ENCODE measurements at regions not wholly inside any gene's neighbourhood (a gene's known extent, or its start where the extent isn't known, plus 50 kb on each side); places are given as distances from the start of the nearest gene placed in this dataset.
A peak's percentile ranks its signal among the peaks of the same experiment; 100 is the strongest.

DNA sequence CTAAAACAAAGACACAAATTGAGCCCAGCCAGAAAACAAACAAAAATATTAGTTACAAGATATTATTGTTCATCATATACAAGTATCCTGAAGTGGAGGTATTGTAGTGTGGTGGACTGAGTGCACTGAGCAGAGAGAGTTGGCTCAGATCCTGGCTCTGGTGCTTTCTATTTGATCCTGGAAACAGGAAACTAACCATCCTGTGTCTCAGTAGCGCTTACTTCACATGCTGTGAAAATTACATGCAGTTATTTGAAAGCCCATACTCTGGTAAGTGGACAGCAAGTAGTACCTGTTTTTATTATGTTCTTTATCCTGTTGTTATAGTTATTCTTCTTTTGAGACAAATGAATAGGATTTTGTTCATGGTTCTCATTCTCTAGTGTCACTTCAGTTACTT, 84.3 kb upstream of the CRIM1 start:
- TF ChIP-seq TAF1 (IDR thresholded peaks at IDR 0.05; ENCODE audit: borderline replicate concordance, low read depth, low read length) (no peak), POLR2A (IDR thresholded peaks at IDR 0.05; ENCODE audit: low read depth, low read length) (no peak), POLR2AphosphoS5 (IDR thresholded peaks at IDR 0.05; ENCODE audit: low read depth, low read length) (no peak)
- DNase-seq (ENCODE audit: insufficient read length) (no peak), FAIRE-seq (no peak)

DNA sequence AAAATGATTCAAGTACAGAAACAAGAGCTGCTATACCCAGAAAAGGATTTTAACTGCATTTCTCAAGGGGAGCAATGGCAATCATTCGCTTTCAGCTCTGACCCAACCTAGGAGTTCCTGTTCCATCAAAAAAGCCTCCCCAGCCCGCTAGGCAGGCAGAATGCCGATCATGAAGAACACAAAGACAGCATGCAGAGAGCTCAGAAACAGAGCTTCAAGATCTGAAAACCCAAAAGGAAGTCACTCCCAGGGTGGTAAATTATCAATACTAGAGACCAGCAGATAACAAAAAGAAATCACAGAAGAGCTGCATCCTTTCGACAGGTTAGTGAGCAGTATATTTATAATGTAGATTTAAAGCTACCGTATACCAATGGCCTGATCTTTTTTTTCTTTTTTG, 84.8 kb upstream of the CRIM1 start:
- FAIRE-seq (no peak), DNase-seq (ENCODE audit: insufficient read length) (no peak)
- no peak for TF ChIP-seq POLR2AphosphoS5 (IDR thresholded peaks at IDR 0.05; ENCODE audit: low read depth, low read length)
- TF ChIP-seq POLR2A (IDR thresholded peaks at IDR 0.05; ENCODE audit: low read depth, low read length): no peak
- TF ChIP-seq TAF1 (IDR thresholded peaks at IDR 0.05; ENCODE audit: borderline replicate concordance, low read depth, low read length): no peak

- FAIRE-seq (no peak), DNase-seq (ENCODE audit: insufficient read length) (no peak)
- TF ChIP-seq POLR2A (IDR thresholded peaks at IDR 0.05; ENCODE audit: low read depth, low read length) (no peak), POLR2AphosphoS5 (IDR thresholded peaks at IDR 0.05; ENCODE audit: low read depth, low read length) (no peak), TAF1 (IDR thresholded peaks at IDR 0.05; ENCODE audit: borderline replicate concordance, low read depth, low read length) (no peak)
Observed at GRCh38 chr2:36267194-36267593, 88.4 kb upstream of the CRIM1 start.

GRCh38 chr2:36266536-36267121, 88.9 kb upstream of the CRIM1 start:
- TF ChIP-seq POLR2AphosphoS5 (IDR thresholded peaks at IDR 0.05; ENCODE audit: low read depth, low read length) (no peak), TAF1 (IDR thresholded peaks at IDR 0.05; ENCODE audit: borderline replicate concordance, low read depth, low read length) (no peak), POLR2A (IDR thresholded peaks at IDR 0.05; ENCODE audit: low read depth, low read length) (no peak)
- FAIRE-seq (no peak), DNase-seq (ENCODE audit: insufficient read length) (no peak)

GRCh38 chr2:36262581-36262980, 93.0 kb upstream of the CRIM1 start:
- FAIRE-seq (no peak), DNase-seq (ENCODE audit: insufficient read length) (no peak)
- TF ChIP-seq POLR2A (IDR thresholded peaks at IDR 0.05; ENCODE audit: low read depth, low read length) (no peak), TAF1 (IDR thresholded peaks at IDR 0.05; ENCODE audit: borderline replicate concordance, low read depth, low read length) (no peak), POLR2AphosphoS5 (IDR thresholded peaks at IDR 0.05; ENCODE audit: low read depth, low read length) (no peak)

- peak; percentile 58 for FAIRE-seq
- TF ChIP-seq TAF1 (IDR thresholded peaks at IDR 0.05; ENCODE audit: borderline replicate concordance, low read depth, low read length): no peak
- TF ChIP-seq POLR2AphosphoS5 (IDR thresholded peaks at IDR 0.05; ENCODE audit: low read depth, low read length): no peak
- no peak for TF ChIP-seq POLR2A (IDR thresholded peaks at IDR 0.05; ENCODE audit: low read depth, low read length)
Observed at GRCh38 chr2:36255863-36256262, 99.7 kb upstream of the CRIM1 start.

GRCh38 chr2:36253086-36253485, 102.5 kb upstream of the CRIM1 start:
- TF ChIP-seq TAF1 (IDR thresholded peaks at IDR 0.05; ENCODE audit: borderline replicate concordance, low read depth, low read length) (no peak), POLR2AphosphoS5 (IDR thresholded peaks at IDR 0.05; ENCODE audit: low read depth, low read length) (no peak), POLR2A (IDR thresholded peaks at IDR 0.05; ENCODE audit: low read depth, low read length) (no peak)
- FAIRE-seq: no peak
- no peak for DNase-seq (ENCODE audit: insufficient read length)

More at GRCh38 chr2:36255863-36256262, 99.7 kb upstream of the CRIM1 start:
- no peak for DNase-seq (ENCODE audit: insufficient read length)

DNA sequence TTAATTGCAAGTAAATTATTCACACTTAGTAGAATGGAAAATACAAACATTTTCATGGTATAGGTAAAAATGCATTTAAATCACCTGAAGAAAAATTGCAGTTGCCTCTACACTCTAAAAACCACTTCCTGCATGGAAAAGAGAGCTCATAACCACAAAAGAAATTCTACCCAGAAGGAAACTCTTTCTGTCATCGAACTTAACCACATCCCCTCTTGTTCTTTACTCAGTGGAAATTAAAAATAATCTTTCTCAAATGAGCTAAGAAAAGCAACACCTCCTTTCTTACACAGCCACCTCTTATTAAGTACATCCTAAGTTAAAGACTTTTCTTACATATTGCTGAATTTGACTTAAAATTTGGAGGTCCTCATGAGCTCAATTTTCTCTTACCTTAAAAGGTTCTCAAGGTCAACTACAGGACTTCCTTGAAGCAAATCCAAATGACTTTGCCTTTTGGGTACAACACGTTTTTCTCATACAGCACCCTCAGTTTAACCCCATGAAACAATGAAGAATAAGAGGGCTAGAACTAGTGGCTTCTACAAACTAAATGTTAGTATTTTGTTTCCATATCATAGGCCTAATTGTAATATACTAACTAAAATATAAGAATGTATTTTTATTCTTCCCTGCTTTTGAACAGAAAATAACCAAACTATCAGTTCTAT, 109.1 kb upstream of the CRIM1 start:
- TF ChIP-seq POLR2A (IDR thresholded peaks at IDR 0.05; ENCODE audit: low read depth, low read length): no peak
- FAIRE-seq: peak; percentile 69
- no peak for DNase-seq (ENCODE audit: insufficient read length)

GRCh38 chr2:36245651-36246050, 109.9 kb upstream of the CRIM1 start:
- FAIRE-seq: peak; percentile 42
- no peak for DNase-seq (ENCODE audit: insufficient read length)
- TF ChIP-seq TAF1 (IDR thresholded peaks at IDR 0.05; ENCODE audit: borderline replicate concordance, low read depth, low read length) (no peak), POLR2A (IDR thresholded peaks at IDR 0.05; ENCODE audit: low read depth, low read length) (no peak), POLR2AphosphoS5 (IDR thresholded peaks at IDR 0.05; ENCODE audit: low read depth, low read length) (no peak)

DNA sequence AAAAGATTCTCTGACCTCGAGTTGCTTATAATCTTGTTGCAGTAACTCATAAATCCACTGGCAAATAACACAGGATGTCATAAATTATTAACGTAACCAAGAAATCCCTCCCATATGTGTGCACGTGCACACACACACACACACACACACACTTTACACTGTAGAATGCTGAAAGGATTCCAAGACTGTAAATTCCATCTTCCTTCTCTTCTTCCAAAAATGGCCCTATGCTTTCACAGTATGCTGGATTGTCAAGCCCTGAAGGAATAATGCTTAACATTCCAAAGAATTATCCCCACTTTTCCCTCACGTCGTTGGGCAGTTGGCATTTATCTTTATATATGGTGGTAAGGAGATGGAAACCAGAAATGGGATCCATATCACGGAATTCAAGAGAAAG, 117.5 kb upstream of the CRIM1 start:
- TF ChIP-seq POLR2AphosphoS5 (IDR thresholded peaks at IDR 0.05; ENCODE audit: low read depth, low read length): no peak
- no peak for TF ChIP-seq POLR2A (IDR thresholded peaks at IDR 0.05; ENCODE audit: low read depth, low read length)
- TF ChIP-seq TAF1 (IDR thresholded peaks at IDR 0.05; ENCODE audit: borderline replicate concordance, low read depth, low read length): no peak
- no peak for DNase-seq (ENCODE audit: insufficient read length)
- FAIRE-seq: peak; percentile 40

DNA sequence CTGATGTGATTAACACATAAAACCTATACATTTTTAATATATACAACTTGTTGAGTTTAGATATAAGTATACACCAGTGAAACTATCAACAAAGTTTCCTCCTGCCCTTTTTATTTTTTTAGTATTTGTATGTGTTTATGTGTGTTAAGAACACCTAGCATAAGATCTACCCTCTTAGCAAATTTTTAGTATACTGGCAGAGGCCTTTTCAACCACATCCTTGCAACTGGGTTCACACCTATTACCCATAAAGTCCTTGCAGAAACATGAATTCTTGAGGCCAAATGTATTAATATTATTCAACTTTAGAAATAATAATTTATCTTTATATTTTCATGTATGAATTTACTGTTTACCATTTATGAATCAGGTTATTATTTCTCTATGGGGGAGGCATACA, 119.7 kb upstream of the CRIM1 start:
- TF ChIP-seq TAF1 (IDR thresholded peaks at IDR 0.05; ENCODE audit: borderline replicate concordance, low read depth, low read length) (no peak), POLR2A (IDR thresholded peaks at IDR 0.05; ENCODE audit: low read depth, low read length) (no peak), POLR2AphosphoS5 (IDR thresholded peaks at IDR 0.05; ENCODE audit: low read depth, low read length) (no peak)
- no peak for FAIRE-seq
- DNase-seq (ENCODE audit: insufficient read length): no peak

- TF ChIP-seq TAF1 (IDR thresholded peaks at IDR 0.05; ENCODE audit: borderline replicate concordance, low read depth, low read length) (no peak), POLR2A (IDR thresholded peaks at IDR 0.05; ENCODE audit: low read depth, low read length) (no peak), POLR2AphosphoS5 (IDR thresholded peaks at IDR 0.05; ENCODE audit: low read depth, low read length) (no peak)
- FAIRE-seq (no peak), DNase-seq (ENCODE audit: insufficient read length) (no peak)
Observed at GRCh38 chr2:36235426-36235825, 120.2 kb upstream of the CRIM1 start.
